ENCODE measurements at regions not wholly inside any gene's neighbourhood (a gene's known extent, or its start where the extent isn't known, plus 50 kb on each side); places are given as distances from the start of the nearest gene placed in this dataset.

DNA sequence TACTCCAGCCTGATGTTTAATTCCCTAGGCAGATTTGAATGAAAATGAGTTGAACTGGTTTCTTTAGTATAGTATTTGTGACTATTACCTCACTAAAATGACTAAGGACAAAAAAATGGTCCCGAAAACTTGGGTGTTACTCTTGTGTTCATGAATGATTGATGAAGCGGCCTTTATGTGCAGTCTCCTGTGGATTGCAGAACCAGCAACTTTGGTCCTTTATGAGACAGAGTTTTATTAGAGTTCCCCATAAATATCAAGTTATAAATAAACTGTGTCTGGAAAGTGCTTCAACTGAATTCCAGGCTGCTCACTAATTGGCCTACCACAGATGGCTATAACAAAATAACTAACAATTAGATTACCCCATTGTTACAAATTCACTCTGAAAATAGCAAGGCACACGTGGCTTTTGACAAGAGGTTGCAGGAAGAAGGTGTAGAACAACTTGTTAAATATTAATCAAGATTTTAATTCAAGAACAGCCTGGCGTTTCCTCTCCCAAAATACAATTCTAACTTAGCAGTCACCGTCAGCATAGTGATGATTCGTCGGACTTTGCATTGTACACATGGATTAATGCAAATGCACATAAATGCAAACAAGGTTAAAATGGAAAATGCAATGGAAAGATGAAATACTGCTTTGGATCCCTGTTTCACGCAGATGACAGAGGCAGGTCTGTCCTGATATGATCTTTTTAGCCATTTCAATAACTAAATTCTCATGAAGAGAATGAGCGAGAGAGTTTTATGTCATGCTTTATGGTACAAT lies 567.3 kb upstream of the ZNF717 start:
- no peak overlapping the region for H3K27ac ChIP-seq (ENCODE audit: low read depth in 1 of 2, low read length in 2 of 2)
- Mint-ChIP-seq H3K4me3 (no peak overlapping the region), H3K36me3 (no peaks in the 10 kb centered on the region), H3K9me3 (no peaks in the 10 kb centered on the region), H3K4me1 (no peaks in the 10 kb centered on the region), H3K27me3 (ENCODE audit: low read depth in 3 of 3) (no peaks in the 10 kb centered on the region), H3K27ac (no peak overlapping the region)
- TF ChIP-seq, protein P1, sequence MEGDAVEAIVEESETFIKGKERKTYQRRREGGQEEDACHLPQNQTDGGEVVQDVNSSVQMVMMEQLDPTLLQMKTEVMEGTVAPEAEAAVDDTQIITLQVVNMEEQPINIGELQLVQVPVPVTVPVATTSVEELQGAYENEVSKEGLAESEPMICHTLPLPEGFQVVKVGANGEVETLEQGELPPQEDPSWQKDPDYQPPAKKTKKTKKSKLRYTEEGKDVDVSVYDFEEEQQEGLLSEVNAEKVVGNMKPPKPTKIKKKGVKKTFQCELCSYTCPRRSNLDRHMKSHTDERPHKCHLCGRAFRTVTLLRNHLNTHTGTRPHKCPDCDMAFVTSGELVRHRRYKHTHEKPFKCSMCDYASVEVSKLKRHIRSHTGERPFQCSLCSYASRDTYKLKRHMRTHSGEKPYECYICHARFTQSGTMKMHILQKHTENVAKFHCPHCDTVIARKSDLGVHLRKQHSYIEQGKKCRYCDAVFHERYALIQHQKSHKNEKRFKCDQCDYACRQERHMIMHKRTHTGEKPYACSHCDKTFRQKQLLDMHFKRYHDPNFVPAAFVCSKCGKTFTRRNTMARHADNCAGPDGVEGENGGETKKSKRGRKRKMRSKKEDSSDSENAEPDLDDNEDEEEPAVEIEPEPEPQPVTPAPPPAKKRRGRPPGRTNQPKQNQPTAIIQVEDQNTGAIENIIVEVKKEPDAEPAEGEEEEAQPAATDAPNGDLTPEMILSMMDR (IDR thresholded peaks at IDR 0.05), result no peak
- no peak overlapping the region for H3K9ac ChIP-seq (ENCODE audit: insufficient read depth, low read length, poor library complexity, severe bottlenecking)
- H4K20me1 ChIP-seq (ENCODE audit: insufficient read depth, low read length), result no peaks in the 10 kb centered on the region
- intact Hi-C loops (cut with micrococcal nuclease), result no loop called here
- H3K9me3 ChIP-seq (replicated peaks in 1 of 2; ENCODE audit: control insufficient read depth in 1 of 2, insufficient read depth in 1 of 2, low read length in 2 of 2), result no peaks in the 10 kb centered on the region
- no peak for DNase-seq
- no peak overlapping the region for H3K4me3 ChIP-seq (replicated peaks in 1 of 3; ENCODE audit: low read depth in 2 of 3, low read length in 3 of 3)
- no peaks in the 10 kb centered on the region for H3K79me2 ChIP-seq (ENCODE audit: insufficient read depth, low read length)
- no peaks in the 10 kb centered on the region for H3K36me3 ChIP-seq (replicated peaks in 1 of 2; ENCODE audit: control insufficient read depth in 1 of 2, insufficient read depth in 2 of 2, low read length in 2 of 2)
- 80% methylated on average over 2 of the region's 9 CpGs for WGBS (ENCODE audit: insufficient coverage)
- no peaks in the 10 kb centered on the region for H3K27me3 ChIP-seq (ENCODE audit: control insufficient read depth in 2 of 2, insufficient read depth in 2 of 2, low read length in 2 of 2)
- H3K4me2 ChIP-seq (replicated peaks; ENCODE audit: extremely low read depth, low read length, poor library complexity, severe bottlenecking), result no peak overlapping the region
- H2AFZ ChIP-seq (ENCODE audit: insufficient read depth, low read depth, low read length, poor library complexity, severe bottlenecking), result no peak overlapping the region
- no peaks in the 10 kb centered on the region for H3K4me1 ChIP-seq (ENCODE audit: control insufficient read depth in 1 of 2, insufficient read depth in 2 of 2, low read length in 2 of 2)

DNA sequence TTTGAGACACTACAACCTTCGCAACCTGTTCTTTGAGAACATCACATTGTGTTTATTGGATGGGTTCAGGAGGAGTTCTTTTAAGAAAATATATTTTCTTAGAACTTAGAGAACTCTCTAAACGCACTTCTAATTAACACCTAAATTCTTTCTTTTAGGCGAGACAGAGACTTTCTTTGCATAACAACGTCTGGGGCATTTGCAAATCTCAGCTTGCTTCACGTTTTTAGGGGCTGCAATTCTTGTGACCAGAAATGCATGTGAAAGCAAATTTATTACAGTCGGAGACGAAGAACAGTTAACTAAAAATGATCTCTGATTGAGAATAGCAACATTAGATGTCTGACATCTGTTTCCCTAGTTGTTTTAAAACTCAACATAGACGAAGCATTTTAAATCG lies 568.3 kb upstream of the ZNF717 start:
- DNase-seq, result no peak
- Histone ChIP-seq H3K27ac (ENCODE audit: low read depth in 1 of 2, low read length in 2 of 2) (no peak overlapping the region), H3K36me3 (replicated peaks in 1 of 2; ENCODE audit: control insufficient read depth in 1 of 2, insufficient read depth in 2 of 2, low read length in 2 of 2) (no peaks in the 10 kb centered on the region), H3K27me3 (ENCODE audit: control insufficient read depth in 2 of 2, insufficient read depth in 2 of 2, low read length in 2 of 2) (no peaks in the 10 kb centered on the region), H3K4me2 (replicated peaks; ENCODE audit: extremely low read depth, low read length, poor library complexity, severe bottlenecking) (no peak overlapping the region), H2AFZ (ENCODE audit: insufficient read depth, low read depth, low read length, poor library complexity, severe bottlenecking) (no peak overlapping the region), H3K4me3 (replicated peaks in 1 of 3; ENCODE audit: low read depth in 2 of 3, low read length in 3 of 3) (no peak overlapping the region), H3K79me2 (ENCODE audit: insufficient read depth, low read length) (no peaks in the 10 kb centered on the region), H3K9me3 (replicated peaks in 1 of 2; ENCODE audit: control insufficient read depth in 1 of 2, insufficient read depth in 1 of 2, low read length in 2 of 2) (no peaks in the 10 kb centered on the region), H3K4me1 (ENCODE audit: control insufficient read depth in 1 of 2, insufficient read depth in 2 of 2, low read length in 2 of 2) (no peaks in the 10 kb centered on the region), H4K20me1 (ENCODE audit: insufficient read depth, low read length) (no peaks in the 10 kb centered on the region), H3K9ac (ENCODE audit: insufficient read depth, low read length, poor library complexity, severe bottlenecking) (no peak overlapping the region)
- no peak overlapping the region for H3K27ac Mint-ChIP-seq
- H3K4me3 Mint-ChIP-seq, result no peak overlapping the region
- intact Hi-C loops (cut with micrococcal nuclease), result no loop called here
- TF ChIP-seq, protein P1 (IDR thresholded peaks at IDR 0.05), result no peak
- H3K9me3 Mint-ChIP-seq, result no peaks in the 10 kb centered on the region
- WGBS (ENCODE audit: insufficient coverage), result 93% methylated on average over 3 of the region's 9 CpGs
- H3K36me3 Mint-ChIP-seq, result no peaks in the 10 kb centered on the region
- H3K27me3 Mint-ChIP-seq (ENCODE audit: low read depth in 3 of 3), result no peaks in the 10 kb centered on the region
- no peaks in the 10 kb centered on the region for H3K4me1 Mint-ChIP-seq
